Amniotic epithelial cell (primary cell): ENCODE measurements at regions not wholly inside any gene's neighbourhood (a gene's known extent, or its start where the extent isn't known, plus 50 kb on each side); places are given as distances from the start of the nearest gene placed in this dataset.

ENCODE experiments used
- DNase-seq: peaks from one replicate; pipeline ENCODE4 v3.0.0-alpha.2; 2010; ENCODE audit warnings: low read depth

DNA sequence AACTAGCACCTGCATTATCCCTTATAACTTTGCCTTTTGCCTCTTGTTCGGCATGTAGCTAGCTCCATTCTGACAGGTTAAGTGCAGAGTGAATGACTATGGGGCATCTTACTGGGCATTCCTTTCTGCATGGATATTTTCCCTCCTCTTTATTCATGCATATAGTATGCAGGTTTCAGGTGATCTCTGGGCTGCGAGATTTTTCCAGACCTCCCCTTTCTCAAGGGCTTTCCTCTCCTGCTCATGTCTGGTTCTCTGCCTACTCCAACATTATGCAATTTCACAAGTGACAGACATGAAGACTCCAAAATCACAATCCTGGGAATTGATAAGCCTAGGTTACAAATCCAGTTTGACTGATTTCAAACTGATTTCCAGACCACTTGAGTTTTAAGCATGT is 503.8 kb downstream of the NXPH1 start:
- no peak for DNase-seq

DNA sequence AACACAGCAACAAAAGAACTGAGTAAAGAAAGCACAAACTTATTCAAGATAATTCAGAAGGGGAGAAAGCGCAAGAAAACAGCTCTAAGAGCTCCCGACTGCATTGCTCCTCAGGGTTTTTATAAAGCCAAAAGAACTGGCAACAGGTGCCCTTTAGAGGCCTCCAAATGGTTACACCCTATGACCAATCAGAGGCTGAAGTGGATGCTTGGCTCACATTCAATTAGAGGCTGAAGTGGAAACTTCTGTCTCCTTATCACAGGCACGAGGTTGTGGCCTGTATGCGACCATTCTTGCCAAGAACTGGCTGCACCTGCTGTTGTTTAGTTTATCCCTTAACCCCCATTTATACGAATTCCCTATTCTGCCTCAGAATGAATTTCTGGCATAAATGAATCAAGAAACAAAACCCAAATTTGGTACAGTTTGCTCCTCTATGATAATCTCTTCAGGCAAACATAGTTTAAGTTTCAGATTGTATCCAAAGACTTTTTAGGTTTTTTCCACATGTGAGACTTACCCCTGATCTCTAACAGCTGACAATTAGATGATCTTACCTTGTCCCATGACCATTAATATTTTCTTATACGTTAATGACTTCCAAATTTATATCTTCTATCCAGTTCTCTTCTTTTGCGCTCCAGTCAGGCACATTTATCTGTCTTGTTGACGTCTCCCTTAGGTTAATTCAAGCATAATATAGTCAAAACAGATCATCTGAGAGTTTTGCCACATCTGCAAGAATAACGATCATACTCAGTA is 504.8 kb downstream of the NXPH1 start:
- DNase-seq: no peak

DNA sequence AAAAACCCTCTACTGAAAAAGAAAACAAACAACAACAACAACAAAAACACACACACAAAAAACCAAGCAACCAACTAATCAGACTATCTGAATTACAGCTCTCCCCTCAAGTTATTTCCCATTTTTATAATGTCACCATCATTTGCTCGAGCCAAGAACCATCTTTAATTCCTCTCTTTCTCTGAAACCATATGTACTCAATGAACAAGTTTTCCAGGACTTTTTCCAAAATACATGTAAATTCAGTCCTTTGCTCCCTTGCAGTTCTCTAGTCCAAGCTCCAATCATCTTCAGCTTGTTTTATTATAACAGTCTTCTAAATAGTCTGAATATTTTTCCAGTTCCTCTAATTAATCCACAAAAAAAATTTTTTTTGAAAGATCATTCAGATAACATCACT is 506.0 kb downstream of the NXPH1 start:
- no peak for DNase-seq

- no peak for DNase-seq
Observed at GRCh38 chr7:8963722-8964121, 530.3 kb downstream of the NXPH1 start.

- DNase-seq: no peak
Observed at GRCh38 chr7:8965177-8965576, 531.8 kb downstream of the NXPH1 start.

GRCh38 chr7:8973601-8974000 is 540.2 kb downstream of the NXPH1 start:
- DNase-seq: no peak

DNA sequence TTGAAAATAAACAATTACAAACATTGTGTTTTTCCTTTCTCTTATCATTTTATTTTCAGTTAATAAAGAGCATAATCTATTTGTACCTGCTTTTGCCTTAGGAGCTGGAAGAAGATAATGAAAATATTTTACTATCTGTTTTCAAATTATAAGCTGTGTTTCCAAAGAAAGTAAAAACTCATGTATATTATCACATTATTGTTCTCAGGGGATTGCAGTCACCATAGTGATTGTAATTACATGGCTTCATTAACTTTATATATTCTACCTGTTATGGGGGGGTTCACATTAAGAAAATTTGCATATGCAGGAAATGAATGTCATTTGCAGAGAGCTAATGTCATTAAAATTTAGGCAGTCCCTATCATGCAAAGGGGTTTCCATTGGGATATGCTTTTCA is 542.3 kb downstream of the NXPH1 start:
- no peak for DNase-seq

DNA sequence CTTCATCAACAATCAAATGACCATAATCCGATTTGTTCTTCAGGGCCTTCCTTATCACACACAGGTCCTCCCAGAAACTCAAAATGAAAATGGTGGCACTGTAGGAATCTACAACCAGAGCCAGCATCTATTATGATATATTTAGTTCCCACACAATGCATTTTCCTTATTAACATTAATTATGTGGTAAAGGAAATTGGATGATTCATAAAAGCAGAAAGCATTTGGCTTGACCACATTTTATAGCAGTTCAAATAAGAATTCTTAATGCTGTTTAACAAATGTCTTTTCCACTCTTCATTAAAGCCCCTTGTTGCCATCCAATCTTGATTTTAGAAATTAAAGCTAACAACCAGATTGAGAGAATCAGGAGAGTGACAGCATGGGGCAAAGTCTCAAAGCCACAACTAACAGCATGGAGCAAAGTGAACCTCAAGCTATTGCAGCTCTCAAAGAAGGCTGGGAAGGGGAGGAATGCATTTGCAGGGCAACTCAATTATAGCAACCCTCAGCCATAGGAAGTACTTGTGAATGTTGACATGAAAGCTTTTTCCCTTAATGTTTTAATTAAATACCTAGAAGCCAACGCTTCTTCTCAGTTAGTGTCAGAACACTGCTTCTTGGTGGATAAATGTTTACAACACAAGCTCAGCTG is 549.1 kb downstream of the NXPH1 start:
- no peak for DNase-seq

DNA sequence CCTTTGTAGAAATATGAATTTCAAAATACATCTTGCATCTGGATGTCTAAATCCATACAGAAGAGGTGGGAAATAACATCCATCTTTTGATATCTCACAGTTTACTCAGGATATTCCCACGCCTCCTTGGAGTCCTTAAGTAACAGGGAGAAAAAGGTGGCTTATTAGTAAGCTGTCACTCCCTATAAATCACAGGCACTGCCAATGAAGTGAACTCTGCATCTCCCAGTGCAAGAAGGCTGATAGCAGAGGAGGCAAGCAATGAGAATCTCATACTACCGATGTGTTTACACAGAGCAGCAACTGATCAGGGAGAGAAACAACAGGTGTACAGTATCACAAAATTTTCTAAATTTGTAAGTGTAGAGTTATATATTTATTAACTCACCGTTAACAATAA is 551.8 kb downstream of the NXPH1 start:
- no peak for DNase-seq

DNA sequence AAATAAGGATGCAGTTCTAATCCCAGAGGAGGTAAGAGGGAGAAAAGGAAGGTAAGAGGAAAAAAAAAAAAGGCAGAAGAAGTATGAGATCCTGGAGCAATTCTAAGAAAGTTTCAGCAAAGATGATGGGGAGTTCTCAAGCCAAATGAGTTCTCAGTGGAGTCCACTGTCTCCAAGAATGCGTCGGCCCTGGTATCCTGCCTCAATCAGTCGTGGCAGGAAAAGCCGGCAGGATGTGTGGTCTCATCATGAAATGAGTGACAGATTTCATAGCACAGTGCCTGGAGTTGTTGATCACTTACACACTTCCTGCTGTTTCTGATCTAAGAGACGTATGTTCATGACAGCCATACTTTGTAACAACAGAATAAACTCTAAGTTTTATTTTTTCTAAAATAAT is 554.9 kb downstream of the NXPH1 start:
- no peak for DNase-seq

DNA sequence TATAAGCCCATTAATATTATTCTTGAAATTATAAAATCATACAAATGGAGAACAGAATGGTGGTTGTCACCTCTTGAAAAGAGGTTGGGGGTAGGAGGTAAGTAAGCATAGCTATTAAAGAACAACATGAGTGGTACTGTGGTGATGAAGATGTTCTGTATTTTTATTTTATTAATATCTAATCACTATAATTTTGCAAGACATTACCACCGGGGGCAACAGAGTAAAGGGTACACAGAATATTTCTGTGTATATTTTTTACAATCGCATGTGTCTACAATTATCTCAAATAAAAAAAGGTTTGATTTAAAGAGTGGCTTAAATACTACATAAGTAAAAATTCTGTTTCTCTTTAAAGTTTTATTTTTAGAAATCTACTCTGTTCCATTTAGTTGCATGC is 557.8 kb downstream of the NXPH1 start:
- DNase-seq: no peak

DNA sequence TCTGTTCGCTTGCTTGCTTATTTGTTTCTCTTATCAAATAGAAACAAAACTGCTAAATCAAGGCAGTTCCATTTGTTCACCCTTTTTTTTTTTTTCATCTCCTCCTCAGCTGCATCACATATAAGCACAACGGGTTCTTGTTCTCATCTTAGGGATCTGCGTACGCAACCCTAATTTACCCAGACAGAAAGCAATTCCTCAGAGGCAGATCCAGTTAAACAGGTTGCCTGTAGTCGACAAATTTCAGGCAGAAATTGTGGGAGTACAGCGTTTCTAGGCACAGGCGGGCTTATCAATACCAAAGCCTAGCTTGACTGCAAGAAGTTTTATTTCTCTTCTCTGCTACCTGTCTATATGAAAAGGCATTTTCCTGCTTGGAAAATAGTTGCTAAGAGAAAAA is 565.4 kb downstream of the NXPH1 start:
- DNase-seq: no peak

- no peak for DNase-seq
Observed at GRCh38 chr7:9013940-9014339, 580.5 kb downstream of the NXPH1 start.

GRCh38 chr7:9017286-9017685 is 583.9 kb downstream of the NXPH1 start:
- DNase-seq: no peak

DNA sequence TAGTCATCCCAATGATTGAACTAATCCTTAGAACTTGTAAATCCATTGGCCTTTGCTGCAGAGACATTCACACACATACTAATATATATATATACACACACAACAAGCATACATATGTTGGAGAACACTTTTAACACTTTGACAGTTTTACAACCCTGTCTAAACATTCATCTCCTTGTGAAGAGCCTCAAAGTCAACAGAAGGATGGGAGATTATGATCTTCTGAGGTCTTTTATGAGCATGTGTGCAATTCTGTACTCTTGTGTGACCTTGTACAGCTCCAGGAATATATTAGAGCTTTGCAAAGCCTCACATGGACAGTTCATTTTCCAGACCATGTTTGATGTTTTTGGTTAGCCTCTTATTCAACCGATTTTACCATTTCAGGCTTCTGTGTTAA is 589.0 kb downstream of the NXPH1 start:
- no peak for DNase-seq

DNA sequence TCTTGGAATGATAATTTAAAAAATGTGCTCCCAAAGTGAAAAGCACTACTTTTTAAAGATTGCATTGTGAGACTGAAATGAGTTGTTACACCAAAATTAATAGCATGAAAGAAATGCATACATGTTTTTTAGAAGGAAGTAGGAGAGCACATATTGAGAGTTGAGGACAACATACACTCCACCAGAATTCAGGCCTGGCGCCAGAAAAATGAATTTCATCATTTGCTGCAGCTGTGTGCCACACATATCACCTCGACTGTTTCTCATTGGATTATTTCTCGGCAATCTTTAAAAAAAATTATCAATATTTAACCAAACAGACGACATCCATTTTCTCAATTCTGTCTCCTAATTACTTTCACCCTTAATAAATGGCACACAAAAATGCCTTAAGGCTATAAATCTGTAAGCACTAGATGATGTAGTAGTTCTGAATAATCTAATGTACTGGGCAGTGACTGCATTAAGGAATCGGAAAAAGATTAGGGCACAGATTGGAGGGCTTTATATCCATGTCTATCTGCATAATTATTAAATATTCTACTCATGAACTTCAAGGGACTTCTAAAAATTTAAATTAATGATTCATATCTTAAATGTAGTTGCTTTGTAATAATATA is 590.4 kb downstream of the NXPH1 start:
- DNase-seq: no peak

DNA sequence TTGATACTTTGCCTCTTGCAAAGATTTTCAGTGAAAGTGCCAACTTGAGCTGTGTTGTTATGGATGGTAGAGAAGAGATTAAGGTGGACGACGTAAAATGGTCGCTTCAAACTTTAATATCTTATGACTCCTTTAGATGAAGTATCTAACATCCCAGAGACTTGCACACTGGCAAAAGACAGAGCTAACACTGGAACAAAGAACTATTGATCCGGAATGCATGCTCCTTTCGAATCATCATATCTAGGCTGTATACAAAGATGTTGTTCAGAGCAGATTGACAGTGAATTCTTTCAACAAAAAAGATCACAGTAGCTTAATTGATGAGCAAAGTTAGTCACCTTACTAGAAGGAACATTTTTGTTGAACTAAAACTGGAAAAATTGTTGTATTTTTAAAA is 592.7 kb downstream of the NXPH1 start:
- DNase-seq: no peak

DNA sequence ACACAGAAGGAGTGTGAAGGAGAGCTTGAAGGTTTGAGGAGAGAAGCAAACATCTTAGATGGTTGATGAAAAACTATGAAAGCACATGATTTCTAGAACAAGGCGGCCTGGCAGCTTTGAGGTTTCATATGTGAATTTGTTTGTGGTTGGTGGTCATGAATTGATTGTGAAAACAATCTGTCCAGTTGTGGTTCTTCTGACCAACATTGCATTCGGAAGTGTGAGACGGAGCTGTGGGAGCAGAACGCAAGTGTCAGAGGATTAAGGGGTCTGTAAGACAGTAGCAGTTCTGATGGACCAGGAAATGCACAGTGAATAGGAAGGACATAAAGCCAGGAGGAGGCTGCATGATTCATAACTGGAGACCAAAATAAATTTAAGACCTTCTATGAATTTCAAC is 594.6 kb downstream of the NXPH1 start:
- no peak for DNase-seq

GRCh38 chr7:9029681-9030530 is 596.5 kb downstream of the NXPH1 start:
- DNase-seq: no peak

- no peak for DNase-seq
Observed at GRCh38 chr7:9030976-9031375, 597.6 kb downstream of the NXPH1 start.

DNA sequence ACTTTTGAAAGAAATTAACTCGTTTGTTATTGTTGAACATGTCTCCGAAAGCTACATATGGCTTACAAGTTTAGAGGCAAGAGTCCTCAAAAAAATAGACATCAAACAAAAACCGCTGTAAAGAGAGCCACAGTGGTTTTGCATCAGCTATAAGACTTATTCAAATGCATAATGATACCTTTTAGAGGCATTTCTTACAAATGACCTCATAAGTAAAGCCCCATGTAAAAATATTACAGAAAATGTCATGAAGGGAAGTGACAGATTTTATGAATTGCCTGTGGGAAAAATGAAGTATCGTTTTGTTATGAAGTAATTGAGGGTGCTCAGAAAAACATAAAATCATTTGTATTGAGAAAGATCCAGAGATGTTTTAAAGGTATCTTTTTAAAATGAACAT is 598.0 kb downstream of the NXPH1 start:
- no peak for DNase-seq

DNA sequence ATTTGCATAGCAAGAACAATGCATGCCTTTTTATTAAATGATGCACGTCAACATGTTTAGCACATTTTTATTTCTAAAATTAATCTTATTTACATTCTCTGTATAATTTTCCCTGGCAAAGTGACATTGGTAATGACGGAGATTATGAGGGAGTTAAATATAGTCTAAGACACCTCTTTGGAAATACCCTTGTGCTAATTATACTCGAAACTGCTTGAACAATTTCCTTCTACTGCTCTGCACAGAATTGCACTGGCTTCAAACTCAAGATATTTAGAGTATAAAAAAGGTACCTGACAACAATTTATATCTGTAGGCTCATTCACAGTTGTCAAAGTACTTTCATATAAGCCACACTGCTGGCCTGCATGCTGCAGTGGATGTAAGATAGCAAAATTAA is 602.7 kb downstream of the NXPH1 start:
- DNase-seq: no peak
